ENCODE measurements at regions not wholly inside any gene's neighbourhood (a gene's known extent, or its start where the extent isn't known, plus 50 kb on each side); places are given as distances from the start of the nearest gene placed in this dataset.

GRCh38 chr18:30208546-30208945, 834.0 kb downstream of the DSC3 start:
- TF ChIP-seq CTCF (IDR thresholded peaks at IDR 0.05; ENCODE audit: borderline replicate concordance, extremely low read depth, low read length, poor library complexity, severe bottlenecking) (no peak), EZH2 (IDR thresholded peaks at IDR 0.05; ENCODE audit: borderline replicate concordance, low read depth, low read length, severe bottlenecking) (no peak)
